ENCODE measurements at regions not wholly inside any gene's neighbourhood (a gene's known extent, or its start where the extent isn't known, plus 50 kb on each side); places are given as distances from the start of the nearest gene placed in this dataset.

GRCh38 chrX:139085404-139085803 is 373.9 kb upstream of the FGF13 start:
- Histone ChIP-seq H3K4me3 (ENCODE audit: low read depth in 1 of 3, low read length in 3 of 3) (no peak overlapping the region), H3K27me3 (ENCODE audit: control insufficient read depth in 4 of 4, insufficient read depth in 4 of 4, low read length in 3 of 4) (peaks cover 0 to 3% (median 0%) of the 10 kb centered on the region in 4 donors)
- no peak for TF ChIP-seq FOXA1 (IDR thresholded peaks at IDR 0.05)
- TF ChIP-seq, protein P1, sequence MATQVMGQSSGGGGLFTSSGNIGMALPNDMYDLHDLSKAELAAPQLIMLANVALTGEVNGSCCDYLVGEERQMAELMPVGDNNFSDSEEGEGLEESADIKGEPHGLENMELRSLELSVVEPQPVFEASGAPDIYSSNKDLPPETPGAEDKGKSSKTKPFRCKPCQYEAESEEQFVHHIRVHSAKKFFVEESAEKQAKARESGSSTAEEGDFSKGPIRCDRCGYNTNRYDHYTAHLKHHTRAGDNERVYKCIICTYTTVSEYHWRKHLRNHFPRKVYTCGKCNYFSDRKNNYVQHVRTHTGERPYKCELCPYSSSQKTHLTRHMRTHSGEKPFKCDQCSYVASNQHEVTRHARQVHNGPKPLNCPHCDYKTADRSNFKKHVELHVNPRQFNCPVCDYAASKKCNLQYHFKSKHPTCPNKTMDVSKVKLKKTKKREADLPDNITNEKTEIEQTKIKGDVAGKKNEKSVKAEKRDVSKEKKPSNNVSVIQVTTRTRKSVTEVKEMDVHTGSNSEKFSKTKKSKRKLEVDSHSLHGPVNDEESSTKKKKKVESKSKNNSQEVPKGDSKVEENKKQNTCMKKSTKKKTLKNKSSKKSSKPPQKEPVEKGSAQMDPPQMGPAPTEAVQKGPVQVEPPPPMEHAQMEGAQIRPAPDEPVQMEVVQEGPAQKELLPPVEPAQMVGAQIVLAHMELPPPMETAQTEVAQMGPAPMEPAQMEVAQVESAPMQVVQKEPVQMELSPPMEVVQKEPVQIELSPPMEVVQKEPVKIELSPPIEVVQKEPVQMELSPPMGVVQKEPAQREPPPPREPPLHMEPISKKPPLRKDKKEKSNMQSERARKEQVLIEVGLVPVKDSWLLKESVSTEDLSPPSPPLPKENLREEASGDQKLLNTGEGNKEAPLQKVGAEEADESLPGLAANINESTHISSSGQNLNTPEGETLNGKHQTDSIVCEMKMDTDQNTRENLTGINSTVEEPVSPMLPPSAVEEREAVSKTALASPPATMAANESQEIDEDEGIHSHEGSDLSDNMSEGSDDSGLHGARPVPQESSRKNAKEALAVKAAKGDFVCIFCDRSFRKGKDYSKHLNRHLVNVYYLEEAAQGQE (IDR thresholded peaks at IDR 0.05): no peak

DNA sequence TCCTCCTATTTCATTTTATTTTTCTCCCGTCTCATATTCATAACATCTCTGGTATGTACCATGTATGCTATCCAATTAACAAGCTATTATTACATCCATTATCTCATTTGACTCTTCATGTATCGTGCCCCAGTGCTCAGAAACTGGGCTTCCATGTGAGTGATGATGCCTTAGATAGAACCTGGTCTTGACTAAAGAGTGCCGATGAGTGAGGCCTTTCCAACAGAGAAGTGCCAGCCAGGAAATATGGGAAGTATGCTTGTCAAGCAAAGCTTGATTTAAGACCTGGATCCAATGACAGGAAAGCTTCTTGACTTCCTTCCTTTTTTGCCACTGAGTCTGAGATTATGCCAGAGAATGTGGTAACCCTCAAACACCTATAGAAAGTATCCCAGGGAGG is 371.7 kb upstream of the FGF13 start:
- DNase-seq (ENCODE audit: low spot score): no peak
- no peak for TF ChIP-seq SP1 (IDR thresholded peaks at IDR 0.05)
- no peak for TF ChIP-seq FOXA1 (IDR thresholded peaks at IDR 0.05)
- TF ChIP-seq TAF1 (conservative IDR thresholded peaks at IDR 0.05): no peak
- no peak for TF ChIP-seq GABPA (IDR thresholded peaks at IDR 0.05 in 1 of 2, conservative IDR thresholded peaks at IDR 0.05 in 1 of 2)
- TF ChIP-seq MAX (IDR thresholded peaks at IDR 0.05): no peak
- TF ChIP-seq, protein P2, sequence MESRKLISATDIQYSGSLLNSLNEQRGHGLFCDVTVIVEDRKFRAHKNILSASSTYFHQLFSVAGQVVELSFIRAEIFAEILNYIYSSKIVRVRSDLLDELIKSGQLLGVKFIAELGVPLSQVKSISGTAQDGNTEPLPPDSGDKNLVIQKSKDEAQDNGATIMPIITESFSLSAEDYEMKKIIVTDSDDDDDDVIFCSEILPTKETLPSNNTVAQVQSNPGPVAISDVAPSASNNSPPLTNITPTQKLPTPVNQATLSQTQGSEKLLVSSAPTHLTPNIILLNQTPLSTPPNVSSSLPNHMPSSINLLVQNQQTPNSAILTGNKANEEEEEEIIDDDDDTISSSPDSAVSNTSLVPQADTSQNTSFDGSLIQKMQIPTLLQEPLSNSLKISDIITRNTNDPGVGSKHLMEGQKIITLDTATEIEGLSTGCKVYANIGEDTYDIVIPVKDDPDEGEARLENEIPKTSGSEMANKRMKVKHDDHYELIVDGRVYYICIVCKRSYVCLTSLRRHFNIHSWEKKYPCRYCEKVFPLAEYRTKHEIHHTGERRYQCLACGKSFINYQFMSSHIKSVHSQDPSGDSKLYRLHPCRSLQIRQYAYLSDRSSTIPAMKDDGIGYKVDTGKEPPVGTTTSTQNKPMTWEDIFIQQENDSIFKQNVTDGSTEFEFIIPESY (IDR thresholded peaks at IDR 0.05): no peak
- no peak for TF ChIP-seq NR2F2 (IDR thresholded peaks at IDR 0.05)
- no peak for TF ChIP-seq EGR1 (IDR thresholded peaks at IDR 0.05; ENCODE audit: low read depth in 2 of 2)
- no peak for TF ChIP-seq YY1 (IDR thresholded peaks at IDR 0.05)
- no peak for TF ChIP-seq FOXA2 (IDR thresholded peaks at IDR 0.05)
- TF ChIP-seq, protein P1 (IDR thresholded peaks at IDR 0.05): no peak
- Histone ChIP-seq H3K9ac (ENCODE audit: low read depth in 1 of 2, low read length in 2 of 2) (no peak overlapping the region), H3K27ac (ENCODE audit: low read depth in 1 of 2, low read length in 2 of 2) (no peak overlapping the region), H3K36me3 (ENCODE audit: control insufficient read depth in 4 of 4, insufficient read depth in 3 of 4, low read depth in 1 of 4, low read length in 3 of 4) (no peaks in the 10 kb centered on the region), H3K4me3 (ENCODE audit: low read depth in 1 of 3, low read length in 3 of 3) (no peak overlapping the region), H3K4me1 (ENCODE audit: control insufficient read depth in 4 of 4, insufficient read depth in 4 of 4, low read length in 3 of 4) (peaks cover 0 to 9% (median 2%) of the 10 kb centered on the region in 4 donors), H3K27me3 (ENCODE audit: control insufficient read depth in 4 of 4, insufficient read depth in 4 of 4, low read length in 3 of 4) (no peaks in the 10 kb centered on the region), H3K9me3 (ENCODE audit: control insufficient read depth in 4 of 4, low read length in 3 of 4) (no peaks in the 10 kb centered on the region)
- 73% methylated on average over 3 of the region's 3 CpGs for WGBS

More at GRCh38 chrX:139085404-139085803, 373.9 kb upstream of the FGF13 start:
- Histone ChIP-seq H3K9ac (ENCODE audit: low read depth in 1 of 2, low read length in 2 of 2) (no peak overlapping the region), H3K36me3 (ENCODE audit: control insufficient read depth in 4 of 4, insufficient read depth in 3 of 4, low read depth in 1 of 4, low read length in 3 of 4) (no peaks in the 10 kb centered on the region), H3K4me1 (ENCODE audit: control insufficient read depth in 4 of 4, insufficient read depth in 4 of 4, low read length in 3 of 4) (no peaks in the 10 kb centered on the region), H3K27ac (ENCODE audit: low read depth in 1 of 2, low read length in 2 of 2) (no peak overlapping the region), H3K9me3 (ENCODE audit: control insufficient read depth in 4 of 4, low read length in 3 of 4) (no peaks in the 10 kb centered on the region)
- DNase-seq (ENCODE audit: low spot score): no peak
